Mammary epithelial cell (primary cell): ENCODE measurements at regions not wholly inside any gene's neighbourhood (a gene's known extent, or its start where the extent isn't known, plus 50 kb on each side); places are given as distances from the start of the nearest gene placed in this dataset.

ENCODE experiments used
- CTCF ChIP-seq, 2 donors: IDR thresholded peaks in 1 of 2; conservative IDR thresholded peaks in 1 of 2; 2 replicates each; pipeline ENCODE4 v1.5.1; 2011 to 2012; ENCODE audit warnings: inconsistent platforms in 2 of 2, low read length in 2 of 2, mild to moderate bottlenecking in 2 of 2, control low read depth in 1 of 2, low read depth in 1 of 2; ENCODE audit not compliant: insufficient read depth in 1 of 2; ENCODE audit errors: extremely low read depth in 1 of 2
- EZH2 ChIP-seq: IDR thresholded peaks from 2 replicates; pipeline ENCODE4 v1.6.1; 2012; ENCODE audit warnings: low read length, inconsistent platforms, borderline replicate concordance

GRCh38 chr3:26346497-26346896 lies 276.1 kb upstream of the LRRC3B start:
- TF ChIP-seq CTCF (conservative IDR thresholded peaks at IDR 0.05 in 1 of 2, IDR thresholded peaks at IDR 0.05 in 1 of 2; ENCODE audit: extremely low read depth in 1 of 2, insufficient read depth in 1 of 2, low read depth in 1 of 2, low read length in 2 of 2), result no peak
- no peak for TF ChIP-seq EZH2
